Neuronal stem cell (in vitro differentiated cells): ENCODE measurements at regions not wholly inside any gene's neighbourhood (a gene's known extent, or its start where the extent isn't known, plus 50 kb on each side); places are given as distances from the start of the nearest gene placed in this dataset.

Experiments
- DNase-seq: peaks from one replicate; pipeline ENCODE4 v3.0.0-alpha.2; 2013; ENCODE audit warnings: low spot score
- H2AFZ ChIP-seq: one replicate; pipeline ENCODE4 v1.6.1; 2013; ENCODE audit warnings: mild to moderate bottlenecking, low read length, inconsistent platforms
- H2AK5ac ChIP-seq: 2 replicates; pipeline ENCODE4 v1.6.1; 2013; ENCODE audit warnings: low read depth, mild to moderate bottlenecking, inconsistent platforms, low read length, moderate library complexity, mixed read lengths
- H2BK120ac ChIP-seq: 2 replicates; pipeline ENCODE4 v1.6.1; 2013; ENCODE audit warnings: low read depth, mild to moderate bottlenecking, inconsistent platforms, low read length, moderate library complexity, mixed read lengths
- H2BK12ac ChIP-seq: one replicate; pipeline ENCODE4 v1.6.1; 2013; ENCODE audit warnings: low read length, inconsistent platforms
- H2BK15ac ChIP-seq: 2 replicates; pipeline ENCODE4 v1.6.1; 2013; ENCODE audit warnings: mild to moderate bottlenecking, low read length, inconsistent platforms, mixed read lengths
- H2BK5ac ChIP-seq: one replicate; pipeline ENCODE4 v1.6.1; 2013; ENCODE audit warnings: inconsistent platforms, mild to moderate bottlenecking, low read length, moderate library complexity
- H3K14ac ChIP-seq: one replicate; pipeline ENCODE4 v1.6.1; 2013; ENCODE audit warnings: low read length, inconsistent platforms
- H3K18ac ChIP-seq: 2 replicates; pipeline ENCODE4 v1.6.1; 2013; ENCODE audit warnings: low read length, inconsistent platforms
- H3K23ac ChIP-seq: 2 replicates; pipeline ENCODE4 v1.6.1; 2013; ENCODE audit warnings: low read depth, mild to moderate bottlenecking, mixed read lengths, low read length, inconsistent platforms; ENCODE audit not compliant: poor library complexity
- H3K27ac ChIP-seq: replicated peaks from 3 replicates; pipeline ENCODE4 v1.5.1; 2013; ENCODE audit warnings: low read length, inconsistent platforms
- H3K27me3 ChIP-seq, 3 experiments: 2 replicates each; pipeline ENCODE4 v1.6.1; 2013; ENCODE audit warnings: low read length in 3 of 3, mild to moderate bottlenecking in 2 of 3, inconsistent platforms in 1 of 3, low read depth in 1 of 3, mixed read lengths in 1 of 3, moderate library complexity in 1 of 3; ENCODE audit not compliant: control insufficient read depth in 3 of 3, insufficient read depth in 3 of 3
- H3K36me3 ChIP-seq, 2 donors: replicated peaks in 1 of 2; 2 replicates each; pipeline ENCODE4 v1.6.1; 2013; ENCODE audit warnings: low read length in 2 of 2; ENCODE audit not compliant: control insufficient read depth in 2 of 2, insufficient read depth in 2 of 2
- H3K4ac ChIP-seq: 2 replicates; pipeline ENCODE4 v1.6.1; 2013; ENCODE audit warnings: inconsistent platforms, mild to moderate bottlenecking, low read length, moderate library complexity
- H3K4me1 ChIP-seq, 2 donors: 1 replicate in 1 of 2; 2 replicates in 1 of 2; pipeline ENCODE4 v1.6.1; 2013; ENCODE audit warnings: low read length in 2 of 2, low read depth in 1 of 2; ENCODE audit not compliant: control insufficient read depth in 2 of 2, insufficient read depth in 1 of 2
- H3K4me2 ChIP-seq: one replicate; pipeline ENCODE4 v1.6.1; 2013; ENCODE audit warnings: mild to moderate bottlenecking, low read length, inconsistent platforms; ENCODE audit not compliant: insufficient read depth, poor library complexity, severe bottlenecking
- H3K4me3 ChIP-seq, 2 donors: 2 replicates each; pipeline ENCODE4 v1.5.1; 2013; ENCODE audit warnings: low read length in 2 of 2, mild to moderate bottlenecking in 2 of 2, inconsistent platforms in 1 of 2, moderate library complexity in 1 of 2
- H3K79me1 ChIP-seq: one replicate; pipeline ENCODE4 v1.6.1; 2013; ENCODE audit warnings: low read depth, mild to moderate bottlenecking, inconsistent platforms, low read length, moderate library complexity
- H3K9ac ChIP-seq: one replicate; pipeline ENCODE4 v1.6.1; 2013; ENCODE audit warnings: mild to moderate bottlenecking, low read depth, low read length, inconsistent platforms; ENCODE audit not compliant: poor library complexity
- H3K9me3 ChIP-seq, 2 donors: replicated peaks in 1 of 2; 2 replicates each; pipeline versions ENCODE3 to v1.6.1; 2013; ENCODE audit warnings: low read length in 2 of 2, mild to moderate bottlenecking in 2 of 2, inconsistent platforms in 1 of 2, low read depth in 1 of 2, mixed read lengths in 1 of 2, moderate library complexity in 1 of 2; ENCODE audit not compliant: control insufficient read depth in 2 of 2, insufficient read depth in 1 of 2
- H4K8ac ChIP-seq: one replicate; pipeline ENCODE4 v1.6.1; 2013; ENCODE audit warnings: low read depth, mild to moderate bottlenecking, inconsistent platforms, low read length, moderate library complexity
- H4K91ac ChIP-seq: one replicate; pipeline ENCODE4 v1.6.1; 2013; ENCODE audit warnings: low read length, low read depth, mild to moderate bottlenecking, inconsistent platforms; ENCODE audit not compliant: poor library complexity
- WGBS, 2 donors: extraction: QIAGEN DNeasy Blood & Tissue Kit; methylation state at CpG; one replicate each; pipeline ENCODE4 v1.1.7; 2013; ENCODE audit warnings: missing lambda C conversion rate in 2 of 2, mixed read lengths in 1 of 2; ENCODE audit not compliant: insufficient read length in 2 of 2, insufficient replicate concordance in 1 of 2; ENCODE audit errors: extremely low coverage in 2 of 2; 5-methylcytosine and 5-hydroxymethylcytosine counted together

- H4K8ac ChIP-seq, result no peak overlapping the region
- H3K9me3 ChIP-seq, result no peaks in the 10 kb centered on the region
- H2BK12ac ChIP-seq, result no peak overlapping the region
- H3K9ac ChIP-seq, result no peak overlapping the region
- no peaks in the 10 kb centered on the region for H3K4me1 ChIP-seq
- H3K4me3 ChIP-seq, result no peak overlapping the region
- no peaks in the 10 kb centered on the region for H3K27me3 ChIP-seq
- no peak overlapping the region for H2BK120ac ChIP-seq
- H2BK15ac ChIP-seq, result no peak overlapping the region
- H2AK5ac ChIP-seq, result no peak overlapping the region
- DNase-seq, result no peak
- no peaks in the 10 kb centered on the region for H3K79me1 ChIP-seq
- no peak overlapping the region for H3K4me2 ChIP-seq
- H3K4ac ChIP-seq, result no peak overlapping the region
- no peak overlapping the region for H3K14ac ChIP-seq
- H2BK5ac ChIP-seq, result no peak overlapping the region
- no peak overlapping the region for H4K91ac ChIP-seq
- no peak overlapping the region for H2AFZ ChIP-seq
- H3K27ac ChIP-seq, result no peak overlapping the region
- H3K36me3 ChIP-seq, result no peaks in the 10 kb centered on the region
- no CpG with 5 or more reads among the region's 5 CpGs for WGBS, 2 donors
- H3K18ac ChIP-seq, result no peak overlapping the region
- H3K23ac ChIP-seq, result no peak overlapping the region
These were observed 50.2 kb upstream of the ADRA1B start for GRCh38 chr5:159866093-159866492.
